ENCODE measurements at regions not wholly inside any gene's neighbourhood (a gene's known extent, or its start where the extent isn't known, plus 50 kb on each side); places are given as distances from the start of the nearest gene placed in this dataset.

GRCh38 chr14:106211334-106211900, 685.0 kb downstream of the TMEM121 start:
- WGBS, 4 donors = 52 to 61% (median 57%) methylated on average over 7 of the region's 7 CpGs
- DNase-seq = no peak
- Histone ChIP-seq H3K9me3 (replicated peaks in 1 of 3) (no peaks in the 10 kb centered on the region), H3K36me3 (replicated peaks in 1 of 2) (no peaks in the 10 kb centered on the region), H3K4me1 (replicated peaks in 1 of 2) (no peaks in the 10 kb centered on the region), H3K27me3 (peaks cover 4% of the 10 kb centered on the region), H3K27ac (no peak overlapping the region), H3K4me3 (no peak overlapping the region)
- intact Hi-C loops (cut with DNase I) = no loop called here
- TF ChIP-seq POLR2A (IDR thresholded peaks at IDR 0.05) = no peak
- TF ChIP-seq, protein P1, sequence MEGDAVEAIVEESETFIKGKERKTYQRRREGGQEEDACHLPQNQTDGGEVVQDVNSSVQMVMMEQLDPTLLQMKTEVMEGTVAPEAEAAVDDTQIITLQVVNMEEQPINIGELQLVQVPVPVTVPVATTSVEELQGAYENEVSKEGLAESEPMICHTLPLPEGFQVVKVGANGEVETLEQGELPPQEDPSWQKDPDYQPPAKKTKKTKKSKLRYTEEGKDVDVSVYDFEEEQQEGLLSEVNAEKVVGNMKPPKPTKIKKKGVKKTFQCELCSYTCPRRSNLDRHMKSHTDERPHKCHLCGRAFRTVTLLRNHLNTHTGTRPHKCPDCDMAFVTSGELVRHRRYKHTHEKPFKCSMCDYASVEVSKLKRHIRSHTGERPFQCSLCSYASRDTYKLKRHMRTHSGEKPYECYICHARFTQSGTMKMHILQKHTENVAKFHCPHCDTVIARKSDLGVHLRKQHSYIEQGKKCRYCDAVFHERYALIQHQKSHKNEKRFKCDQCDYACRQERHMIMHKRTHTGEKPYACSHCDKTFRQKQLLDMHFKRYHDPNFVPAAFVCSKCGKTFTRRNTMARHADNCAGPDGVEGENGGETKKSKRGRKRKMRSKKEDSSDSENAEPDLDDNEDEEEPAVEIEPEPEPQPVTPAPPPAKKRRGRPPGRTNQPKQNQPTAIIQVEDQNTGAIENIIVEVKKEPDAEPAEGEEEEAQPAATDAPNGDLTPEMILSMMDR (IDR thresholded peaks at IDR 0.05) = no peak

- Histone ChIP-seq H3K27me3 (peaks cover 4% of the 10 kb centered on the region), H3K4me1 (replicated peaks in 1 of 2) (no peaks in the 10 kb centered on the region), H3K27ac (no peak overlapping the region), H3K4me3 (no peak overlapping the region), H3K36me3 (replicated peaks in 1 of 2) (no peaks in the 10 kb centered on the region), H3K9me3 (replicated peaks in 1 of 3) (no peaks in the 10 kb centered on the region)
- intact Hi-C loops (cut with DNase I) = no loop called here
- WGBS, 4 donors = 24 to 39% (median 29%) methylated on average over 2 of the region's 2 CpGs
- TF ChIP-seq, protein P1 (IDR thresholded peaks at IDR 0.05) = no peak
- no peak for TF ChIP-seq POLR2A (IDR thresholded peaks at IDR 0.05)
- no peak for DNase-seq
Observed at GRCh38 chr14:106215229-106215628, 688.8 kb downstream of the TMEM121 start.

DNA sequence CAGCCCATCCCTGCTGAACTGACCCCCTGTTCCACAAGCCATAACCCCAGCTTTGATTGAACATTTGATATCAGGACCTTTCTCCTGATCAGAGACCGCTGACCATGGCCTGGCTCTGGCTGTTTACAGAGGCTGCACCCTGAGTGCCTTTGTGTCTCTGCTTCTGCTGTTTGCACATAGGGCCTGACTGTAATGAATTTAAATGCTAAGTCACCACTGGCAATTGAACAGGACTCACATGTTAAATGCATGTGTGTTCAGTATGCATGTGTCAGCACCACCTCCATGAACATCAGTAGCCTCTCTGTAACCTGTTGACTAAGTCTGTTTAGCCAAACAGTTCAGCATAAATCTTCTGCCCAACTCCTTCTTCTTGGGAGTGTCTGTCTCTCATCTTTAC, 690.3 kb downstream of the TMEM121 start:
- H3K9me3 ChIP-seq (replicated peaks in 1 of 3) = no peaks in the 10 kb centered on the region
- H3K36me3 ChIP-seq (replicated peaks in 1 of 2) = no peaks in the 10 kb centered on the region
- no peak for DNase-seq
- H3K4me3 ChIP-seq = no peak overlapping the region
- H3K4me1 ChIP-seq (replicated peaks in 1 of 2) = no peaks in the 10 kb centered on the region
- TF ChIP-seq, protein P1 (IDR thresholded peaks at IDR 0.05) = no peak
- TF ChIP-seq POLR2A (IDR thresholded peaks at IDR 0.05) = no peak
- no peak overlapping the region for H3K27ac ChIP-seq
- WGBS, 4 donors = 71 to 86% (median 80%) methylated on average over 1 of the region's 1 CpG
- intact Hi-C loops (cut with DNase I) = no loop called here
- H3K27me3 ChIP-seq = peaks cover 4% of the 10 kb centered on the region

DNA sequence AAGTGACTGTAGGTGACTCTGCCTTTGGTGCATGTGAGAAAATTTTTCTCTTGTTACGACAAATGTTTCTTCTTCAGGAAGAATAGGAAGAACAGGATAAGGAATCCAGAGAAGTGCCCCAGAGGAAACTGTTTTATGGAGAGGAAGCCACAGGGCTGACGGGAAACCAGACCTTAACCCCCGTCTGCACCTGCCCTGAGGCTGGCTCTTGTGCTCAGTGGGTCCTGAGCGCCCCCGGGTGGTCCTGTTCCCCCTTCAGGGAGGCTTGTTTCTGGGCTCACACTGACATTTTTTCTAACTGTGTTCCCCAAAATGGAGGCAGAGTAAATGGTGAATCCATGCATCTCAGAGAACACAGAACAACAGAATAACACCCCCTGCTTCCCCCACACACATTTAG, 691.8 kb downstream of the TMEM121 start:
- no peak overlapping the region for H3K27ac ChIP-seq
- no peaks in the 10 kb centered on the region for H3K36me3 ChIP-seq (replicated peaks in 1 of 2)
- TF ChIP-seq, protein P1 (IDR thresholded peaks at IDR 0.05) = no peak
- no peak for TF ChIP-seq POLR2A (IDR thresholded peaks at IDR 0.05)
- intact Hi-C loops (cut with DNase I) = no loop called here
- no peak overlapping the region for H3K4me3 ChIP-seq
- H3K9me3 ChIP-seq (replicated peaks in 1 of 3) = no peaks in the 10 kb centered on the region
- H3K4me1 ChIP-seq (replicated peaks in 1 of 2) = no peaks in the 10 kb centered on the region
- peaks cover 9% of the 10 kb centered on the region for H3K27me3 ChIP-seq
- 29 to 66% (median 40%) methylated on average over 5 of the region's 5 CpGs for WGBS, 4 donors
- no peak for DNase-seq
